ENCODE measurements at regions not wholly inside any gene's neighbourhood (a gene's known extent, or its start where the extent isn't known, plus 50 kb on each side); places are given as distances from the start of the nearest gene placed in this dataset.
A peak's percentile ranks its signal among the peaks of the same experiment; 100 is the strongest.

DNA sequence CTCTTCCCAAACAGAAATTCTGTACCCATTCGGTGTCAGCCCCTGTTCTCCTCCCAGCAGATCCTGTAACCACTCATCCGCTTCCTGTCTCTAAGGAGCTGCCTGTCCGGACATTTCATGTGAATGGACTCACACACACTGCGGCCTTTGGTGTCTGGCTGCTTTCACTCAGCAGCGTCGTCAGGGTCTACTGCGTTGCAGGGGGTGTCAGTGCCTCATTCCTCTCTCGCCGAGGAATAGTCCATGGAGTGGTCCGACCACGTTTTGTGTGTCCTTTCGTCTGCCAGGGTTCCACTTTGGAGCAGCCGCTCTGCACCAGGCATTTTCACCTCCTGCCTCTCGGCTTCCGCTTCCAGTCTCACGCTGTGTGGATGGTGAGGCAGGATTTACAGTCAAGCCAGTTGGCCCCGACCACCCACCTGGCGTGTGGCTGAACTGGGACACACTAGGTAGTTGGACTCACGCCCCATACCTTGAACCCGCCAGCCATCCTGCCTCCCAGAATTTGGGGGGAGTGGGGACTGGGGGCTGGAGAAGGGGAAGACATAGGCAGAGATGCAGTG lies 188.2 kb upstream of the CIBAR2 start:
- Mint-ChIP-seq H3K36me3 (ENCODE audit: insufficient read depth) (no peaks in the 10 kb centered on the region), H3K27me3 (peaks cover 8% of the 10 kb centered on the region), H3K4me1 (ENCODE audit: low read depth) (peaks cover 15% of the 10 kb centered on the region), H3K9me3 (ENCODE audit: low read depth) (no peaks in the 10 kb centered on the region), H3K27ac (no peak overlapping the region), H3K4me3 (ENCODE audit: low read depth) (no peak overlapping the region)
- DNase-seq (ENCODE audit: low spot score, unreplicated experiment): no peak
- TF ChIP-seq, protein P1, sequence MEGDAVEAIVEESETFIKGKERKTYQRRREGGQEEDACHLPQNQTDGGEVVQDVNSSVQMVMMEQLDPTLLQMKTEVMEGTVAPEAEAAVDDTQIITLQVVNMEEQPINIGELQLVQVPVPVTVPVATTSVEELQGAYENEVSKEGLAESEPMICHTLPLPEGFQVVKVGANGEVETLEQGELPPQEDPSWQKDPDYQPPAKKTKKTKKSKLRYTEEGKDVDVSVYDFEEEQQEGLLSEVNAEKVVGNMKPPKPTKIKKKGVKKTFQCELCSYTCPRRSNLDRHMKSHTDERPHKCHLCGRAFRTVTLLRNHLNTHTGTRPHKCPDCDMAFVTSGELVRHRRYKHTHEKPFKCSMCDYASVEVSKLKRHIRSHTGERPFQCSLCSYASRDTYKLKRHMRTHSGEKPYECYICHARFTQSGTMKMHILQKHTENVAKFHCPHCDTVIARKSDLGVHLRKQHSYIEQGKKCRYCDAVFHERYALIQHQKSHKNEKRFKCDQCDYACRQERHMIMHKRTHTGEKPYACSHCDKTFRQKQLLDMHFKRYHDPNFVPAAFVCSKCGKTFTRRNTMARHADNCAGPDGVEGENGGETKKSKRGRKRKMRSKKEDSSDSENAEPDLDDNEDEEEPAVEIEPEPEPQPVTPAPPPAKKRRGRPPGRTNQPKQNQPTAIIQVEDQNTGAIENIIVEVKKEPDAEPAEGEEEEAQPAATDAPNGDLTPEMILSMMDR (IDR thresholded peaks at IDR 0.05; ENCODE audit: unreplicated experiment): no peak

DNA sequence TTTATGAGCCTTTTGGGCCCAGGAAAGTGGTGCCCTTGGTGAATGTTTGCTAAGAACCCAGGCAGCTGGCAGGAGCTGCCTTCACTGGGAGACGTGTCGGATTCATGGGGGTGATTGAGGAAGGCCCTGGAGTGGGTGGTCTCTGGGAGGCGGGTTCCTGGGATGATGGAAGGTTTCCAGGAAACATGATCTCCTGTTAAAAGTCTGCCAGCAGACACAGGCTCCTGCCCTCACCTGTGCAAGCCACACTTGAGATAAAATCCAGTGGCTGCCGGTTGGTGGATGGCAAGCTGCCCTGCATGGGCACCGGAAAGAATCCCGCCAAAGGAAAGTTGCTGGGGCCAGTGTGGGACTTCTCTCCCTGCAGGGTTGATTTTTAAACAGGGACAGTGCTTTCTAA lies 189.0 kb upstream of the CIBAR2 start:
- Mint-ChIP-seq H3K27me3 (peaks cover 8% of the 10 kb centered on the region), H3K27ac (no peak overlapping the region), H3K36me3 (ENCODE audit: insufficient read depth) (no peaks in the 10 kb centered on the region), H3K4me1 (ENCODE audit: low read depth) (peaks cover 18% of the 10 kb centered on the region), H3K9me3 (ENCODE audit: low read depth) (no peaks in the 10 kb centered on the region), H3K4me3 (ENCODE audit: low read depth) (no peak overlapping the region)
- no peak for DNase-seq (ENCODE audit: low spot score, unreplicated experiment)
- TF ChIP-seq, protein P1 (IDR thresholded peaks at IDR 0.05; ENCODE audit: unreplicated experiment): no peak

DNA sequence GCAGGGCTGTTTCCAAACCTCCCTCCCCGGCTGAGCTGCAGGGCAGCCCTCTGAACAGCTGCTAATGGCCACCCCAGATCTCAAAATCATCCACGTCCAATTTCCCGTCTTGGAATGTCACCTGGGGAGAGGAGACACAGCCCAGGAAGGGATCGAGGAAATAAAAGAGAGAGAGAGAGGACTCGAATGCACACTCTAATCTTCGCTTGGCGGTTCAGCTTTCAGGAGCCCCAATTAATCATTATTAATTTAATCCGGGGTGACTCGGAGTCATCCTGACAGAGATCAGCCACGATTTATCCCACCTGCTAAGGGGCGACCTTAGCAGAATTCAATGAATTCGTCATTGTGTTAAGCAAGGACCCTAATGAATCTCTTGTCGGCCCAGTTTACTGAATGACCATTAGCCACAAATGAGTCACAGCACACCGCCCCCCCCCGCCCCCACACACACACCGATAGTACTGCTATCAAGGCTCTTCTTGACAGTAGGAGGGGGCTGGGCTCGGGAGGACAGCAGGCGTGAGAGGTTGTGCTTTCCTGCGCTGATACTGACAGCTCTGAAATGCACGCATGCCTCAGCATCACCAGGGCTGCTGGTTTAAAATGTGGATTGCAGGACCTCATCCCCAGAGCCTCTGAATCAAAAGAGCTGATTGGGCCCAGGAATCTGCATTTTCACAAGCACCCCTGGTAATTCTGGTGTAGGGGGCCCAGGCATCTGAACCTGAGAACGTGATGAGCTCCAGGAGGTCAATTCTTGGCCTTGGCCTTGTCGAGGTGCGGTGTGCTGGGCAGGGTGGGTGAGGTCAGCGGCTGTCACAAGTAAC lies 190.0 kb upstream of the CIBAR2 start:
- no peaks in the 10 kb centered on the region for H3K36me3 Mint-ChIP-seq (ENCODE audit: insufficient read depth)
- no peak overlapping the region for H3K27ac Mint-ChIP-seq
- TF ChIP-seq, protein P1 (IDR thresholded peaks at IDR 0.05; ENCODE audit: unreplicated experiment): no peak
- DNase-seq (ENCODE audit: low spot score, unreplicated experiment): no peak
- peaks cover 21% of the 10 kb centered on the region for H3K4me1 Mint-ChIP-seq (ENCODE audit: low read depth)
- H3K27me3 Mint-ChIP-seq: peaks cover 8% of the 10 kb centered on the region
- H3K9me3 Mint-ChIP-seq (ENCODE audit: low read depth): no peaks in the 10 kb centered on the region
- H3K4me3 Mint-ChIP-seq (ENCODE audit: low read depth): no peak overlapping the region

DNA sequence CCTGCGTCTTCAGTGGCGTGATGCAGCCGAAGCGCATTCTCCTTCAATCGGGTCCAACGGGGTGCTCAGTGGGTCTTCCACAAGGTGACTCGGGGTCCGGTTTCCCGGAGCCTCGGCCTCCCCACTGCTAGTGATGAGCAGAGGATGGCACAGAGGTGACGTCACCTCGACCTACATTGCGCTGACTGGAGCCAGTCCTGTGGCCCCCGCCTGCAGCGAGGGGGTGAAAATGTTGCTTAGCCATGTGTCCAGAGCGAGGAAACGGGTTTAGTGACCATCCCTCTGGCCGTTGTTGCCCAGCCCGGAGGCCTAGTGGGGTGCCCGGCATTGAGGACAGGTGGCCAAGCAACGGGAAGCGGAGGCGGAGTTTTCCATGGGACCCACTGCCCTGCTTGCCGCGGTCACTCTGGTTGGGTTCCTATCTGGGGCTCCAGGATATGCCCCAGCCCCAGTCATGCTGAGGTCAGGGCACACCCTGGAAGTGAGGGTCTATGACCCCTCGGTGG lies 190.6 kb upstream of the CIBAR2 start:
- Mint-ChIP-seq H3K36me3 (ENCODE audit: insufficient read depth) (no peaks in the 10 kb centered on the region), H3K9me3 (ENCODE audit: low read depth) (no peaks in the 10 kb centered on the region), H3K4me3 (ENCODE audit: low read depth) (no peak overlapping the region), H3K27ac (no peak overlapping the region), H3K4me1 (ENCODE audit: low read depth) (peaks cover 28% of the 10 kb centered on the region), H3K27me3 (peaks cover 8% of the 10 kb centered on the region)
- TF ChIP-seq, protein P1 (IDR thresholded peaks at IDR 0.05; ENCODE audit: unreplicated experiment): no peak
- no peak for DNase-seq (ENCODE audit: low spot score, unreplicated experiment)

DNA sequence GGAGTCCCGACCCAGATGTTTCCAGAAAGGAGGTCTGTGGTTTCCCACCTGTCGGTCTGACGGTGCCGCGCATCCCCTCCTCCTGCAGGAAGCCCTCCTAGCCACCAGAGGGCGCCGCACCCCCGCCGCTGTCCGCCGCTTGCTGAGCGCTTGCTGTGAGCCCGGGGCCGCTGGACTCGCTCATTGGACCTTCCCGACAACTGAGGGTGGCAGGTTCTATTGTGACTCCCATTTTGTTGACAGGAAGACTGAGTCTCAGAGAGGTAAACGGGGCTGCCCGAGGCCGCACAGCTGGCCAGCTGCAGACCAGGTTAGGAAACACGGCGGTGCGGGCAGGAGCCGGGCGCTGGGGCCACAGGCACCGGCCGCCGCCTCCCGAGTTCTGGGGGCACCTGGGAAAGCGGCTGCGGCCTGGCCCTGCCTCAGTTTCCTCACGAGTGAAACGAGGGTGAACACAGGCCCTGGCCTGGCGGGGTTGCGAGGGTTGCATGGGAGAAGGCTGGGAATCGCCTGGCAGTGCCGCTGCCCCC lies 191.1 kb upstream of the CIBAR2 start:
- H3K4me3 Mint-ChIP-seq (ENCODE audit: low read depth): no peak overlapping the region
- H3K27me3 Mint-ChIP-seq: peaks cover 8% of the 10 kb centered on the region
- peaks cover 31% of the 10 kb centered on the region for H3K4me1 Mint-ChIP-seq (ENCODE audit: low read depth)
- TF ChIP-seq, protein P1 (IDR thresholded peaks at IDR 0.05; ENCODE audit: unreplicated experiment): peak; percentile 95
- DNase-seq (ENCODE audit: low spot score, unreplicated experiment): peak; percentile 62
- no peaks in the 10 kb centered on the region for H3K9me3 Mint-ChIP-seq (ENCODE audit: low read depth)
- H3K36me3 Mint-ChIP-seq (ENCODE audit: insufficient read depth): no peaks in the 10 kb centered on the region
- H3K27ac Mint-ChIP-seq: no peak overlapping the region
